GM19468 (cell line): ENCODE measurements at regions not wholly inside any gene's neighbourhood (a gene's known extent, or its start where the extent isn't known, plus 50 kb on each side); places are given as distances from the start of the nearest gene placed in this dataset.
"Not testable (repeated sequence)": the region's sequence is repeated elsewhere in the genome, so short reads cannot be mapped to it uniquely, and the experiment has no call there.

Source experiments
- ATAC-seq: cut with Tn5 transposase; IDR thresholded peaks from one replicate; pipeline ENCODE4 v1.9.1; 2021; ENCODE audit warnings: mild to moderate bottlenecking, moderate library complexity, moderate number of reproducible peaks; ENCODE audit not compliant: unreplicated experiment; ENCODE audit errors: extremely low read depth

- ATAC-seq: no peak
Measured at GRCh38 chr2:166651991-166652390, 157.9 kb upstream of the SCN7A start.

- no peak for ATAC-seq
Measured at GRCh38 chr2:166651080-166651675, 157.1 kb upstream of the SCN7A start.

GRCh38 chr2:166647935-166648334 lies 153.9 kb upstream of the SCN7A start:
- ATAC-seq: no peak

GRCh38 chr2:166643980-166644379 lies 149.9 kb upstream of the SCN7A start:
- ATAC-seq: no peak

- ATAC-seq: not testable (repeated sequence)
Measured at GRCh38 chr2:166641516-166641915, 147.5 kb upstream of the SCN7A start.

- no peak for ATAC-seq
Measured at GRCh38 chr2:166637051-166637450, 143.0 kb upstream of the SCN7A start.

- ATAC-seq: no peak
Measured at GRCh38 chr2:166634706-166635105, 140.7 kb upstream of the SCN7A start.

- no peak for ATAC-seq
Measured at GRCh38 chr2:166632616-166633015, 138.6 kb upstream of the SCN7A start.

GRCh38 chr2:166628478-166629136 lies 134.6 kb upstream of the SCN7A start:
- no peak for ATAC-seq

- ATAC-seq: no peak
Measured at GRCh38 chr2:166627893-166628292, 133.8 kb upstream of the SCN7A start.

- ATAC-seq: no peak
Measured at GRCh38 chr2:166625670-166626069, 131.6 kb upstream of the SCN7A start.

GRCh38 chr2:166614503-166614902 lies 120.5 kb upstream of the SCN7A start:
- no peak for ATAC-seq

GRCh38 chr2:166614029-166614428 lies 120.0 kb upstream of the SCN7A start:
- no peak for ATAC-seq

- ATAC-seq: no peak
Measured at GRCh38 chr2:166613226-166613625, 119.2 kb upstream of the SCN7A start.

- ATAC-seq: no peak
Measured at GRCh38 chr2:166612214-166612613, 118.2 kb upstream of the SCN7A start.

GRCh38 chr2:166610913-166611305 lies 116.9 kb upstream of the SCN7A start:
- no peak for ATAC-seq

GRCh38 chr2:166610180-166610912 lies 116.3 kb upstream of the SCN7A start:
- ATAC-seq: no peak

GRCh38 chr2:166609183-166609959 lies 115.3 kb upstream of the SCN7A start:
- no peak for ATAC-seq

GRCh38 chr2:166607880-166608279 lies 113.8 kb upstream of the SCN7A start:
- ATAC-seq: no peak

- ATAC-seq: no peak
Measured at GRCh38 chr2:166593403-166593802, 99.4 kb upstream of the SCN7A start.

- no peak for ATAC-seq
Measured at GRCh38 chr2:166592750-166593149, 98.7 kb upstream of the SCN7A start.
